ENCODE measurements at regions not wholly inside any gene's neighbourhood (a gene's known extent, or its start where the extent isn't known, plus 50 kb on each side); places are given as distances from the start of the nearest gene placed in this dataset.
A peak's percentile ranks its signal among the peaks of the same experiment; 100 is the strongest.

GRCh38 chr6:63471654-63472053 lies 100.6 kb upstream of the LOC128125822 start:
- in situ Hi-C loops (cut with MboI; ENCODE audit: low pct_unique_long_range_greater_than_20kb in 2 of 9, low sequenced_read_pairs in 9 of 9, unreplicated experiment in 9 of 9) = no loop called here

GRCh38 chr6:63475707-63476106 lies 96.6 kb upstream of the LOC128125822 start:
- Histone ChIP-seq H3K27ac (no peak overlapping the region), H3K4me1 (replicated peaks in 1 of 2) (no peaks in the 10 kb centered on the region), H3K4me3 (no peak overlapping the region)
- ATAC-seq (replicated peaks in 6 of 8) = no peak
- in situ Hi-C loops (cut with MboI; ENCODE audit: low pct_unique_long_range_greater_than_20kb in 2 of 9, low sequenced_read_pairs in 9 of 9, unreplicated experiment in 9 of 9) = no loop called here
- WGBS, 10 experiments = 0 to 55% (median 23%) methylated on average over 1 of the region's 1 CpG; no CpG with 5 or more reads in 4 of the 10 experiments

More at GRCh38 chr6:63471654-63472053, 100.6 kb upstream of the LOC128125822 start:
- Histone ChIP-seq H3K4me3 (no peak overlapping the region), H3K27ac (no peak overlapping the region), H3K4me1 (replicated peaks in 1 of 2) (no peaks in the 10 kb centered on the region)
- no peak for ATAC-seq (replicated peaks in 6 of 8)
- 0 to 100% (median 53%) methylated on average over 1 to 2 of the region's 2 CpGs; no CpG with 5 or more reads in 4 of the 10 experiments for whole genome bisulfite sequencing, 10 experiments

- H3K4me1 ChIP-seq (replicated peaks in 1 of 2) = no peaks in the 10 kb centered on the region
- no peak overlapping the region for H3K4me3 ChIP-seq
- H3K27ac ChIP-seq = no peak overlapping the region
- in situ Hi-C loops (cut with MboI; ENCODE audit: low pct_unique_long_range_greater_than_20kb in 2 of 9, low sequenced_read_pairs in 9 of 9, unreplicated experiment in 9 of 9) = no loop called here
- ATAC-seq (replicated peaks in 6 of 8) = no peak
- 0 to 81% (median 57%) methylated on average over 1 to 3 of the region's 3 CpGs; no CpG with 5 or more reads in 1 of the 10 experiments for WGBS, 10 experiments
Measured at GRCh38 chr6:63476302-63476701, 96.0 kb upstream of the LOC128125822 start.

GRCh38 chr6:63477422-63478040 lies 94.7 kb upstream of the LOC128125822 start:
- no peak for ATAC-seq (replicated peaks in 6 of 8)
- H3K27ac ChIP-seq = no peak overlapping the region
- WGBS, 10 experiments = 0 to 100% (median 74%) methylated on average over 2 to 6 of the region's 6 CpGs
- in situ Hi-C loops (cut with MboI; ENCODE audit: low pct_unique_long_range_greater_than_20kb in 2 of 9, low sequenced_read_pairs in 9 of 9, unreplicated experiment in 9 of 9) = no loop called here
- no peaks in the 10 kb centered on the region for H3K4me1 ChIP-seq (replicated peaks in 1 of 2)
- H3K4me3 ChIP-seq = no peak overlapping the region

- WGBS, 10 experiments = 40 to 100% (median 83%) methylated on average over 1 of the region's 1 CpG; no CpG with 5 or more reads in 2 of the 10 experiments
- in situ Hi-C loops (cut with MboI; ENCODE audit: low pct_unique_long_range_greater_than_20kb in 2 of 9, low sequenced_read_pairs in 9 of 9, unreplicated experiment in 9 of 9) = no loop called here
- Histone ChIP-seq H3K4me3 (no peak overlapping the region), H3K27ac (no peak overlapping the region), H3K4me1 (replicated peaks in 1 of 2) (no peaks in the 10 kb centered on the region)
- ATAC-seq (replicated peaks in 6 of 8) = no peak
Measured at GRCh38 chr6:63478734-63479133, 93.5 kb upstream of the LOC128125822 start.

- no peak for ATAC-seq (replicated peaks in 6 of 8)
- in situ Hi-C loops (cut with MboI; ENCODE audit: low pct_unique_long_range_greater_than_20kb in 2 of 9, low sequenced_read_pairs in 9 of 9, unreplicated experiment in 9 of 9) = no loop called here
- H3K4me1 ChIP-seq (replicated peaks in 1 of 2) = no peaks in the 10 kb centered on the region
- whole genome bisulfite sequencing, 10 experiments = 0 to 100% (median 63%) methylated on average over 1 to 2 of the region's 2 CpGs; no CpG with 5 or more reads in 2 of the 10 experiments
- H3K27ac ChIP-seq = no peak overlapping the region
- no peak overlapping the region for H3K4me3 ChIP-seq
Measured at GRCh38 chr6:63486196-63486595, 86.1 kb upstream of the LOC128125822 start.

GRCh38 chr6:63487103-63487813 lies 85.0 kb upstream of the LOC128125822 start:
- WGBS, 10 experiments = 0 to 100% (median 70%) methylated on average over 2 to 8 of the region's 9 CpGs
- Histone ChIP-seq H3K4me1 (replicated peaks in 1 of 2) (no peaks in the 10 kb centered on the region), H3K4me3 (no peak overlapping the region), H3K27ac (no peak overlapping the region)
- in situ Hi-C loops (cut with MboI; ENCODE audit: low pct_unique_long_range_greater_than_20kb in 2 of 9, low sequenced_read_pairs in 9 of 9, unreplicated experiment in 9 of 9) = no loop called here
- ATAC-seq (replicated peaks in 6 of 8) = peak in 1 of 8 experiments; percentile 22

- no peak overlapping the region for H3K27ac ChIP-seq
- 38 to 100% (median 62%) methylated on average over 1 to 2 of the region's 2 CpGs; no CpG with 5 or more reads in 4 of the 10 experiments for WGBS, 10 experiments
- peak in 1 of 8 experiments; percentile 45 for ATAC-seq (replicated peaks in 6 of 8)
- in situ Hi-C loops (cut with MboI; ENCODE audit: low pct_unique_long_range_greater_than_20kb in 2 of 9, low sequenced_read_pairs in 9 of 9, unreplicated experiment in 9 of 9) = no loop called here
- no peaks in the 10 kb centered on the region for H3K4me1 ChIP-seq (replicated peaks in 1 of 2)
- H3K4me3 ChIP-seq = no peak overlapping the region
Measured at GRCh38 chr6:63491119-63491518, 81.2 kb upstream of the LOC128125822 start.

- in situ Hi-C loops (cut with MboI; ENCODE audit: low pct_unique_long_range_greater_than_20kb in 2 of 9, low sequenced_read_pairs in 9 of 9, unreplicated experiment in 9 of 9) = no loop called here
Measured at GRCh38 chr6:63492476-63492875, 79.8 kb upstream of the LOC128125822 start.

GRCh38 chr6:63493557-63493956 lies 78.7 kb upstream of the LOC128125822 start:
- ATAC-seq (replicated peaks in 6 of 8) = no peak
- WGBS, 10 experiments = 0 to 82% (median 34%) methylated on average over 1 of the region's 1 CpG; no CpG with 5 or more reads in 2 of the 10 experiments

More at GRCh38 chr6:63492476-63492875, 79.8 kb upstream of the LOC128125822 start:
- no peak for ATAC-seq (replicated peaks in 6 of 8)
- no peak overlapping the region for H3K27ac ChIP-seq
- 0 to 62% (median 20%) methylated on average over 1 to 2 of the region's 2 CpGs; no CpG with 5 or more reads in 2 of the 10 experiments for WGBS, 10 experiments
- H3K4me3 ChIP-seq = no peak overlapping the region
- H3K4me1 ChIP-seq (replicated peaks in 1 of 2) = no peaks in the 10 kb centered on the region

GRCh38 chr6:63496361-63496804 lies 75.9 kb upstream of the LOC128125822 start:
- no peak overlapping the region for H3K4me3 ChIP-seq
- H3K4me1 ChIP-seq (replicated peaks in 1 of 2) = no peaks in the 10 kb centered on the region
- in situ Hi-C loops (cut with MboI; ENCODE audit: low pct_unique_long_range_greater_than_20kb in 2 of 9, low sequenced_read_pairs in 9 of 9, unreplicated experiment in 9 of 9) = no loop called here
- 29 to 100% (median 84%) methylated on average over 1 to 2 of the region's 2 CpGs; no CpG with 5 or more reads in 2 of the 10 experiments for WGBS, 10 experiments
- no peak overlapping the region for H3K27ac ChIP-seq
- ATAC-seq (replicated peaks in 6 of 8) = no peak

More at GRCh38 chr6:63493557-63493956, 78.7 kb upstream of the LOC128125822 start:
- no peaks in the 10 kb centered on the region for H3K4me1 ChIP-seq (replicated peaks in 1 of 2)
- H3K4me3 ChIP-seq = no peak overlapping the region
- no peak overlapping the region for H3K27ac ChIP-seq
- in situ Hi-C loops (cut with MboI; ENCODE audit: low pct_unique_long_range_greater_than_20kb in 2 of 9, low sequenced_read_pairs in 9 of 9, unreplicated experiment in 9 of 9) = no loop called here

- no peak for ATAC-seq (replicated peaks in 6 of 8)
- no peak overlapping the region for H3K4me3 ChIP-seq
- in situ Hi-C loops (cut with MboI; ENCODE audit: low pct_unique_long_range_greater_than_20kb in 2 of 9, low sequenced_read_pairs in 9 of 9, unreplicated experiment in 9 of 9) = no loop called here
Measured at GRCh38 chr6:63502156-63502555, 70.1 kb upstream of the LOC128125822 start.

GRCh38 chr6:63503199-63503598 lies 69.1 kb upstream of the LOC128125822 start:
- ATAC-seq (replicated peaks in 6 of 8) = no peak
- H3K4me3 ChIP-seq = no peak overlapping the region
- no peak overlapping the region for H3K27ac ChIP-seq
- in situ Hi-C loops (cut with MboI; ENCODE audit: low pct_unique_long_range_greater_than_20kb in 2 of 9, low sequenced_read_pairs in 9 of 9, unreplicated experiment in 9 of 9) = no loop called here
- 55 to 100% (median 86%) methylated on average over 1 to 5 of the region's 5 CpGs; no CpG with 5 or more reads in 2 of the 10 experiments for WGBS, 10 experiments
- H3K4me1 ChIP-seq (replicated peaks in 1 of 2) = no peaks in the 10 kb centered on the region

More at GRCh38 chr6:63502156-63502555, 70.1 kb upstream of the LOC128125822 start:
- no peaks in the 10 kb centered on the region for H3K4me1 ChIP-seq (replicated peaks in 1 of 2)
- H3K27ac ChIP-seq = no peak overlapping the region

Data from motor neuron (in vitro differentiated cells).